H1 (cell line): ENCODE measurements at regions not wholly inside any gene's neighbourhood (a gene's known extent, or its start where the extent isn't known, plus 50 kb on each side); places are given as distances from the start of the nearest gene placed in this dataset.

ENCODE experiments used
- CTCF ChIA-PET: fragments of 300-600 bp; sonication (Branson Sonifier 250); formaldehyde crosslinking; loops from one replicate; lab custom pipeline; 2021; ENCODE audit not compliant: partially characterized antibody; lab: Charles Lee
- POLR2A ChIA-PET: fragments of 300-600 bp; sonication (Branson Sonifier 250); formaldehyde crosslinking; loops from one replicate; lab custom pipeline; 2021; ENCODE audit warnings: inconsistent platforms; ENCODE audit not compliant: partially characterized antibody; lab: Charles Lee
- DNase-seq, 2 experiments: peaks; one replicate each; pipeline versions ENCODE4 v3.0.0 to v3.0.0-alpha.2; 2010 to 2022; ENCODE audit warnings: low spot score in 2 of 2, low read depth in 1 of 2, mixed read lengths in 1 of 2
- FAIRE-seq: peaks from 2 replicates; lab custom pipeline; 2011; peaks lifted over from hg19 to GRCh38; lab: Jason Lieb, UNC
- H2AFZ ChIP-seq: 2 replicates; pipeline ENCODE4 v1.8.1; 2012; ENCODE audit warnings: low read length, inconsistent platforms
- H2AK5ac ChIP-seq: 2 replicates; pipeline ENCODE4 v1.6.1; 2013; ENCODE audit warnings: low read depth, low read length
- H2BK120ac ChIP-seq: replicated peaks from 2 replicates; pipeline ENCODE3; 2013; ENCODE audit warnings: low read depth, low read length, inconsistent platforms
- H2BK12ac ChIP-seq: 2 replicates; pipeline ENCODE4 v1.6.1; 2013; ENCODE audit warnings: low read depth, low read length
- H2BK15ac ChIP-seq: 2 replicates; pipeline ENCODE4 v1.6.1; 2013; ENCODE audit warnings: low read length
- H2BK20ac ChIP-seq: 2 replicates; pipeline ENCODE4 v1.6.1; 2013; ENCODE audit warnings: low read length
- H2BK5ac ChIP-seq: 2 replicates; pipeline ENCODE4 v1.6.1; 2013; ENCODE audit warnings: low read depth, low read length
- H3K14ac ChIP-seq: 2 replicates; pipeline ENCODE4 v1.6.1; 2013; ENCODE audit warnings: inconsistent platforms; ENCODE audit not compliant: insufficient read length
- H3K18ac ChIP-seq: 2 replicates; pipeline ENCODE4 v1.6.1; 2013; ENCODE audit warnings: low read length; ENCODE audit errors: extremely low read depth
- H3K23ac ChIP-seq: 2 replicates; pipeline ENCODE4 v1.6.1; 2013; ENCODE audit warnings: inconsistent platforms; ENCODE audit not compliant: insufficient read length
- H3K23me2 ChIP-seq: 2 replicates; pipeline ENCODE4 v1.6.1; 2013; ENCODE audit warnings: low read depth, low read length
- H3K27ac ChIP-seq: 2 replicates; pipeline ENCODE4 v1.6.1; 2011; ENCODE audit warnings: low read depth, low read length, inconsistent platforms
- H3K27me3 ChIP-seq, 4 experiments: replicated peaks in 1 of 4; 1 replicate in 1 of 4; 2 replicates in 3 of 4; pipeline versions ENCODE4 v1.6.1 to v1.8.1; 2011 to 2013; ENCODE audit warnings: low read length in 3 of 4, mild to moderate bottlenecking in 3 of 4, inconsistent platforms in 2 of 4, mixed read lengths in 2 of 4, moderate library complexity in 1 of 4; ENCODE audit not compliant: control insufficient read depth in 3 of 4, insufficient read depth in 3 of 4; ENCODE audit errors: extremely low read depth in 1 of 4
- H3K36me3 ChIP-seq, 4 experiments: 2 replicates each; pipeline versions ENCODE4 v1.6.1 to v1.8.1; 2011 to 2013; ENCODE audit warnings: mild to moderate bottlenecking in 4 of 4, low read length in 3 of 4, moderate library complexity in 2 of 4, control low read depth in 1 of 4, inconsistent platforms in 1 of 4; ENCODE audit not compliant: insufficient read depth in 4 of 4, control insufficient read depth in 2 of 4
- H3K4ac ChIP-seq: replicated peaks from 2 replicates; pipeline ENCODE3; 2013; ENCODE audit warnings: low read length, low read depth, mixed read lengths, inconsistent platforms; ENCODE audit not compliant: insufficient read length
- H3K4me1 ChIP-seq, 4 experiments: replicated peaks in 1 of 4; 1 replicate in 1 of 4; 2 replicates in 3 of 4; pipeline versions ENCODE4 v1.6.1 to v1.8.1; 2011 to 2013; ENCODE audit warnings: low read length in 3 of 4, inconsistent platforms in 2 of 4, mixed read lengths in 1 of 4; ENCODE audit not compliant: insufficient read depth in 4 of 4, control insufficient read depth in 3 of 4
- H3K4me2 ChIP-seq, 2 experiments: 2 replicates each; pipeline versions ENCODE4 v1.6.1 to v1.8.1; 2011 to 2013; ENCODE audit warnings: low read depth in 2 of 2, low read length in 2 of 2, control low read depth in 1 of 2, inconsistent platforms in 1 of 2, mild to moderate bottlenecking in 1 of 2; ENCODE audit not compliant: insufficient read depth in 1 of 2
- H3K4me3 ChIP-seq, 4 experiments: fragments of 200-600, 300-600 bp in 1 of 4; sonication (generic), shearing (Covaris generic), sonication (Bioruptor Twin) in 1 of 4; 2 replicates each; pipeline versions ENCODE4 v1.5.1 to v1.8.1; 2011 to 2016; ENCODE audit warnings: low read length in 4 of 4, low read depth in 3 of 4, control low read depth in 2 of 4, inconsistent platforms in 2 of 4, mild to moderate bottlenecking in 2 of 4, mixed read lengths in 1 of 4, moderate library complexity in 1 of 4; ENCODE audit not compliant: insufficient read depth in 2 of 4; ENCODE audit errors: extremely low read depth in 1 of 4
- H3K56ac ChIP-seq: replicated peaks from 2 replicates; pipeline ENCODE3; 2013; ENCODE audit warnings: low read depth, mild to moderate bottlenecking, mixed read lengths, low read length, inconsistent platforms; ENCODE audit not compliant: insufficient read length
- H3K79me1 ChIP-seq: 2 replicates; pipeline ENCODE4 v1.6.1; 2013; ENCODE audit warnings: low read depth, low read length, control low read depth
- H3K79me2 ChIP-seq, 2 experiments: 2 replicates each; pipeline versions ENCODE4 v1.6.1 to v1.8.1; 2012 to 2013; ENCODE audit warnings: low read length in 2 of 2, mild to moderate bottlenecking in 2 of 2, inconsistent platforms in 1 of 2; ENCODE audit not compliant: insufficient read depth in 2 of 2, control insufficient read depth in 1 of 2
- H3K9ac ChIP-seq, 4 experiments: replicated peaks in 1 of 4; 1 replicate in 1 of 4; 2 replicates in 3 of 4; pipeline versions ENCODE4 v1.6.1 to v1.8.1; 2011 to 2013; ENCODE audit warnings: low read depth in 3 of 4, low read length in 3 of 4, control low read depth in 2 of 4, mild to moderate bottlenecking in 2 of 4, moderate library complexity in 2 of 4, inconsistent platforms in 1 of 4; ENCODE audit errors: extremely low read depth in 1 of 4
- H3K9me3 ChIP-seq, 2 experiments: 2 replicates each; pipeline versions ENCODE4 v1.6.1 to v1.8.1; 2012 to 2013; ENCODE audit warnings: mild to moderate bottlenecking in 2 of 2, moderate library complexity in 2 of 2, control low read depth in 1 of 2, inconsistent platforms in 1 of 2, low read depth in 1 of 2, low read length in 1 of 2, mixed read lengths in 1 of 2; ENCODE audit not compliant: insufficient read depth in 2 of 2
- H4K20me1 ChIP-seq, 2 experiments: replicated peaks in 1 of 2; 2 replicates each; pipeline versions ENCODE3 to v1.8.1; 2011 to 2013; ENCODE audit warnings: inconsistent platforms in 2 of 2, low read length in 2 of 2, mild to moderate bottlenecking in 1 of 2; ENCODE audit not compliant: insufficient read depth in 2 of 2, control insufficient read depth in 1 of 2
- H4K5ac ChIP-seq: 2 replicates; pipeline ENCODE4 v1.6.1; 2013; ENCODE audit warnings: low read length, low read depth, mixed read lengths, inconsistent platforms; ENCODE audit not compliant: insufficient read length
- H4K8ac ChIP-seq: 2 replicates; pipeline ENCODE4 v1.8.0; 2013; ENCODE audit warnings: mild to moderate bottlenecking, moderate library complexity, low read length, inconsistent platforms; ENCODE audit not compliant: insufficient read depth; ENCODE audit errors: extremely low read depth
- H4K91ac ChIP-seq: replicated peaks from 2 replicates; pipeline ENCODE3; 2013; ENCODE audit warnings: low read length, mixed read lengths, inconsistent platforms; ENCODE audit not compliant: insufficient read length
- BRCA1 ChIP-seq: IDR thresholded peaks from 2 replicates; pipeline ENCODE4 v1.6.1; 2012; ENCODE audit warnings: low read depth, low read length, improper control_type of control experiment
- CHD2 ChIP-seq: IDR thresholded peaks from 2 replicates; pipeline ENCODE4 v1.6.1; 2012; ENCODE audit warnings: low read length, improper control_type of control experiment
- EP300 ChIP-seq, 2 experiments: IDR thresholded peaks; 1 replicate in 1 of 2; 2 replicates in 1 of 2; pipeline ENCODE4 v1.6.1; 2011 to 2012; ENCODE audit warnings: low read depth in 2 of 2, low read length in 2 of 2, mild to moderate bottlenecking in 2 of 2, borderline replicate concordance in 1 of 2, inconsistent platforms in 1 of 2, moderate library complexity in 1 of 2
- GABPA ChIP-seq: IDR thresholded peaks from 2 replicates; pipeline ENCODE4 v1.6.1; 2011; ENCODE audit warnings: mild to moderate bottlenecking, low read length, moderate library complexity, borderline replicate concordance; ENCODE audit not compliant: insufficient read depth
- GTF2F1 ChIP-seq: IDR thresholded peaks from 2 replicates; pipeline ENCODE4 v1.6.1; 2012; ENCODE audit warnings: low read depth, low read length, improper control_type of control experiment, borderline replicate concordance
- KDM4A ChIP-seq: IDR thresholded peaks from one replicate; pipeline ENCODE4 v1.7.1; 2012; ENCODE audit warnings: low read depth, mild to moderate bottlenecking, moderate library complexity, low read length, inconsistent platforms; ENCODE audit not compliant: severe bottlenecking
- NANOG ChIP-seq: IDR thresholded peaks from 2 replicates; pipeline ENCODE4 v1.6.1; 2011; ENCODE audit warnings: low read length, low read depth, mild to moderate bottlenecking, inconsistent platforms; ENCODE audit not compliant: insufficient read depth, poor library complexity, severe bottlenecking
- POLR2AphosphoS5 ChIP-seq: IDR thresholded peaks from 2 replicates; pipeline ENCODE4 v1.6.1; 2011; ENCODE audit warnings: low read depth, low read length
- RFX5 ChIP-seq: IDR thresholded peaks from 2 replicates; pipeline ENCODE4 v1.6.1; 2011; ENCODE audit warnings: low read depth, low read length, improper control_type of control experiment, borderline replicate concordance
- SP2 ChIP-seq: IDR thresholded peaks from 2 replicates; pipeline ENCODE4 v1.6.1; 2012; ENCODE audit warnings: mild to moderate bottlenecking, low read length, inconsistent platforms
- SUZ12 ChIP-seq: fragments of 200-600 bp; sonication (generic); IDR thresholded peaks from 2 replicates; pipeline ENCODE4 v1.6.1; 2012; ENCODE audit warnings: mild to moderate bottlenecking, inconsistent platforms, low read length, moderate library complexity, mixed read lengths
- ZNF274 ChIP-seq: IDR thresholded peaks from 2 replicates; pipeline ENCODE4 v1.7.0; 2012; ENCODE audit warnings: low read length, borderline replicate concordance; ENCODE audit errors: extremely low read depth
- WGBS, 2 experiments: shearing (Covaris generic) in 1 of 2; methylation state at CpG; one replicate each; pipeline versions ENCODE4 v1.1.6 to v1.1.7; 2013 to 2015; ENCODE audit warnings: low lambda C conversion rate in 2 of 2, mixed read lengths in 2 of 2, inconsistent platforms in 1 of 2, low coverage in 1 of 2, missing lambda C conversion rate in 1 of 2; ENCODE audit not compliant: insufficient replicate concordance in 2 of 2, insufficient coverage in 1 of 2, insufficient read length in 1 of 2; ENCODE audit errors: extremely low coverage in 1 of 2, missing lambda C conversion rate in 1 of 2; 5-methylcytosine and 5-hydroxymethylcytosine counted together
- TF ChIP-seq, protein P1 (sequence below): IDR thresholded peaks from 2 replicates; pipeline ENCODE4 v1.6.1; 2011; ENCODE audit warnings: low read depth, mild to moderate bottlenecking, low read length; ENCODE audit not compliant: insufficient read depth
- TF ChIP-seq, protein P2 (sequence below): IDR thresholded peaks from 2 replicates; pipeline ENCODE4 v1.6.1; 2012; ENCODE audit warnings: inconsistent platforms

DNA sequence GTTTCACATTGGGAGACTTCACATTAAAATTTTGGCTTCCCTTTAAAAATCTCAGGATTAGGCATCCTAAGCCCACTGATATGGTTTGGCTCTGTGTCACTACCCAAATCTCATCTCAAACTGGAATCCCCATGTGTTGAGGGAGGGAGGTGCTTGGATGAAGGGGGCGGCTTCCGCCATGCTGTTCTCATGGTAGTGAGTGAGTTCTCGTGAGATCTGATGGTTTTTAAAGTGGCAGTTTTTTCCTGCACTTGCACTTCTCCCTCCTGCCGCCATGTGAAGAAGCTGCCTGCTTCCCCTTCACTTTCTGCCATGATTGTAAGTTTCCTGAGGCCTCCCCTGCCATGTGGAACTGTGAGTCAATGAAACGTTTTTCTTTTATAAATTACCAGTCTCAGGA is 65.7 kb upstream of the PLXNC1 start:
- no peaks in the 10 kb centered on the region for H3K79me1 ChIP-seq
- no peak overlapping the region for H3K18ac ChIP-seq
- no peak overlapping the region for H3K4ac ChIP-seq
- H4K91ac ChIP-seq: no peak overlapping the region
- no peaks in the 10 kb centered on the region for H3K9me3 ChIP-seq
- H3K27ac ChIP-seq: no peak overlapping the region
- no peak overlapping the region for H2BK5ac ChIP-seq
- H3K4me2 ChIP-seq: no peak overlapping the region
- H3K4me1 ChIP-seq: no peaks in the 10 kb centered on the region
- H3K4me3 ChIP-seq: no peak overlapping the region
- H2BK15ac ChIP-seq: no peak overlapping the region
- no peaks in the 10 kb centered on the region for H3K23me2 ChIP-seq
- H2AK5ac ChIP-seq: no peak overlapping the region
- H3K36me3 ChIP-seq: no peaks in the 10 kb centered on the region
- no peaks in the 10 kb centered on the region for H3K79me2 ChIP-seq
- no peak overlapping the region for H3K23ac ChIP-seq
- no peak overlapping the region for H3K56ac ChIP-seq
- no peak overlapping the region for H2BK20ac ChIP-seq
- no peak overlapping the region for H2AFZ ChIP-seq
- no peak overlapping the region for H4K5ac ChIP-seq
- no peaks in the 10 kb centered on the region for H3K27me3 ChIP-seq
- no peak overlapping the region for H2BK120ac ChIP-seq
- no peaks in the 10 kb centered on the region for H4K20me1 ChIP-seq
- WGBS, 2 experiments: 98% methylated on average over 5 of the region's 5 CpGs; no CpG with 5 or more reads in 1 of the 2 experiments
- no peak overlapping the region for H4K8ac ChIP-seq
- ChIA-PET CTCF (interaction anchor here (1.6 to 12.9 kb wide), 2 partner anchors 17 to 91 kb away, joined by 4 to 152 read pairs; no protein-coding TSS in a partner anchor), POLR2A (no interaction called here)
- no peak overlapping the region for H3K14ac ChIP-seq
- FAIRE-seq (no peak), DNase-seq (no peak)
- H2BK12ac ChIP-seq: no peak overlapping the region
- no peak overlapping the region for H3K9ac ChIP-seq
- no peak for TF ChIP-seq EP300 (IDR thresholded peaks at IDR 0.05; ENCODE audit: borderline replicate concordance in 1 of 2, low read depth in 2 of 2, low read length in 2 of 2)
- TF ChIP-seq GTF2F1: no peak
- TF ChIP-seq, protein P1, sequence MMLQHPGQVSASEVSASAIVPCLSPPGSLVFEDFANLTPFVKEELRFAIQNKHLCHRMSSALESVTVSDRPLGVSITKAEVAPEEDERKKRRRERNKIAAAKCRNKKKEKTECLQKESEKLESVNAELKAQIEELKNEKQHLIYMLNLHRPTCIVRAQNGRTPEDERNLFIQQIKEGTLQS: no peak
- TF ChIP-seq SP2: no peak
- TF ChIP-seq RFX5: no peak
- TF ChIP-seq GABPA: no peak
- no peak for TF ChIP-seq BRCA1
- TF ChIP-seq, protein P2, sequence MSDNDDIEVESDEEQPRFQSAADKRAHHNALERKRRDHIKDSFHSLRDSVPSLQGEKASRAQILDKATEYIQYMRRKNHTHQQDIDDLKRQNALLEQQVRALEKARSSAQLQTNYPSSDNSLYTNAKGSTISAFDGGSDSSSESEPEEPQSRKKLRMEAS: no peak
- no peak for TF ChIP-seq KDM4A
- TF ChIP-seq ZNF274: no peak
- TF ChIP-seq NANOG: no peak
- TF ChIP-seq CHD2: no peak
- TF ChIP-seq SUZ12: no peak
- TF ChIP-seq POLR2AphosphoS5: no peak
